ENCODE measurements at regions not wholly inside any gene's neighbourhood (a gene's known extent, or its start where the extent isn't known, plus 50 kb on each side); places are given as distances from the start of the nearest gene placed in this dataset.
"Not testable (repeated sequence)": the region's sequence is repeated elsewhere in the genome, so short reads cannot be mapped to it uniquely, and the experiment has no call there.

DNA sequence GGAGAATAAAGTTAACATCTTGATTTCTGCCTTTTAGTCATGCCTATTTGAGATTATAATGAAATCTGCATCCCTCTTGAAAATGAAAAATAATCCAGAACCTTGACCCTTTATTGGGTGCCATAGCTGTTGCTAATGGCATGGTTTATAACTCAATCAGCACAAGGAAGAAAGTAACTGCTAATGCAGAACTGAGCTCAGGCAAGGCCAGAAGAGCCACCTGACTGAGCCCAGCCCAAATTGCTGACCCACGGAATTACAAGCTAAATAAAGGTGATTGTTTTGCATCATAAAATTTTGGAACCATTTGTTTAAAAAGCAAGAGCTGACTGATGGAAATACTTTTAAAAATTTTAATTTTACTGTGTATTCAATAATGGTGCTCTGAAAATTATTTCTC, 76.4 kb upstream of the TBL1X start:
- no peaks in the 10 kb centered on the region for H3K36me3 ChIP-seq (replicated peaks; ENCODE audit: control insufficient read depth, insufficient read depth, low read length)
- H3K4me3 ChIP-seq (ENCODE audit: insufficient read depth, low read depth, low read length), result no peak overlapping the region
- no peak for DNase-seq
- H3K27me3 ChIP-seq (ENCODE audit: control insufficient read depth, insufficient read depth, low read length), result no peaks in the 10 kb centered on the region

GRCh38 chrX:9390121-9390520, 74.7 kb upstream of the TBL1X start:
- DNase-seq, result no peak
- Histone ChIP-seq H3K4me3 (ENCODE audit: insufficient read depth, low read depth, low read length) (no peak overlapping the region), H3K36me3 (replicated peaks; ENCODE audit: control insufficient read depth, insufficient read depth, low read length) (no peaks in the 10 kb centered on the region)

DNA sequence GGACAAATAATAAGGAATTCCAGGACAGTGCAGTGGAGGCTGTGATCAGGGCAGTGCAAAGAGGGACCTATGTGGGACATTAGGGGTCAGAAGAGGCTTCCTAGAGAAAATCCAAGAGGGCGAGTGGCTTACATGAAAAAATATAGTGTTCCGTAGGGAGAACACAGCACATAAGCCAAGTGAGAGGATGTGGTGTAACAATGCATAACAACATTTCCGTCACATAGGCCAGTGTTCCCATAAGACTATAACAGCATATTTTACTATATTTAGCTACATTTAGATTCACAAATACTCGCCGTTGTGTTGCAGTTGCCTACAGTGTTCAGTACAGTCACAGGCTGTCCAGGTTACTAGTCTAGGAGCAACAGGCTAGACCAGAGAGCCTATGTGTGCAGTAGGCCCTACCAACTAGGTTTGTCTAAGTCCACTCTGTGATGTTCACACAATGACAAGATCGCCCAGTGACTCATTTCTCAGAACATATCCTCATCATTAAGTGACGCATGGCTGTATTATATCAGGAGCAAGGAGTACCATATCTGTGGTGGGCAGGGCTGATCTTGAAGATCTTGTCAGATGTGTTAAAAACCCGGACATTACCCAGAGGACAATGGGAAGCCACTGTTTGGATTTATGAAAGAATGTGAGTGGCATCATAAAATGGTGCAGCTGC, 74.0 kb upstream of the TBL1X start:
- no peak for DNase-seq
- Histone ChIP-seq H3K27me3 (ENCODE audit: control insufficient read depth, insufficient read depth, low read length) (no peaks in the 10 kb centered on the region), H3K36me3 (replicated peaks; ENCODE audit: control insufficient read depth, insufficient read depth, low read length) (no peaks in the 10 kb centered on the region), H3K4me3 (ENCODE audit: insufficient read depth, low read depth, low read length) (no peak overlapping the region)

More at GRCh38 chrX:9390121-9390520, 74.7 kb upstream of the TBL1X start:
- no peaks in the 10 kb centered on the region for H3K27me3 ChIP-seq (ENCODE audit: control insufficient read depth, insufficient read depth, low read length)

DNA sequence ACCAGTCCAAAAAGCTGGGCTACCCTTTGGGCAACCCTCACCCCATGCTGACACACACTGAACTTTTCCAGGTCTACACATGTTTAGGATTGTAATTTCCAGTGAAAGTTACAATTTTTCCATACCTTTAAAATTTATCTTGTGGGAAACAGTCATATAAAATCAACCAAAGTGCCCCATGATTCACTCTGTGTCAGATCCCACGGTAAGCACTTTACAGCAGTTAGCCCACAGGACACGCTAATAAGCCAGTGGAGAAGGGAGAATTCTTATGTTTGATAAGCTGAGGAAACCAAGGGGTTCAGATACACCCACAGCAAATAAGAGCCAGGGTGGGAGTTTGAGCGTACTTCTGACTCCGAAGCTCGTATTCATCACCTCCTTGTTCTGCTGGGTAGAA, 72.4 kb upstream of the TBL1X start:
- DNase-seq, result no peak
- Histone ChIP-seq H3K4me3 (ENCODE audit: insufficient read depth, low read depth, low read length) (no peak overlapping the region), H3K36me3 (replicated peaks; ENCODE audit: control insufficient read depth, insufficient read depth, low read length) (no peaks in the 10 kb centered on the region), H3K27me3 (ENCODE audit: control insufficient read depth, insufficient read depth, low read length) (no peaks in the 10 kb centered on the region)

GRCh38 chrX:9393571-9393970, 71.3 kb upstream of the TBL1X start:
- DNase-seq, result no peak
- Histone ChIP-seq H3K36me3 (replicated peaks; ENCODE audit: control insufficient read depth, insufficient read depth, low read length) (no peaks in the 10 kb centered on the region), H3K4me3 (ENCODE audit: insufficient read depth, low read depth, low read length) (no peak overlapping the region), H3K27me3 (ENCODE audit: control insufficient read depth, insufficient read depth, low read length) (no peaks in the 10 kb centered on the region)

DNA sequence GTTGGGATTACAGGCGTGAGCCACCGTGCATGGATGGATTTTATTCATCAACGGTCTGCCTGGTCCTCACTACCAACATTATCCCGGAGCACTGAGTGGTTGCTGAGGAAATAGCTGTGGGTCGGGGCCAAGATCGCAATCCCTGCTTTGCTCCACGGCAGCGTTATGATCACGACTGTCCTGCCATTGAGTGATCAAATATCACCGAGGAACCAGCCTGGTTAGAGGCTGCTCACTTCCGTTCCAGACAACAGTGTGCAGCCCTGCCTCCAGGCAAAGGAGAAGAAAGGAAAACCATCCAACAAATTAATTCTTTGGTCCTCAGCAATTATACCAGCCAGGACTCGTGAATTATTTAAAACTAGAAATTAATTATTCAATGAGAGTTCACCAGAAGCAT, 70.6 kb upstream of the TBL1X start:
- Histone ChIP-seq H3K36me3 (replicated peaks; ENCODE audit: control insufficient read depth, insufficient read depth, low read length) (no peaks in the 10 kb centered on the region), H3K4me3 (ENCODE audit: insufficient read depth, low read depth, low read length) (no peak overlapping the region), H3K27me3 (ENCODE audit: control insufficient read depth, insufficient read depth, low read length) (no peaks in the 10 kb centered on the region)
- no peak for DNase-seq

DNA sequence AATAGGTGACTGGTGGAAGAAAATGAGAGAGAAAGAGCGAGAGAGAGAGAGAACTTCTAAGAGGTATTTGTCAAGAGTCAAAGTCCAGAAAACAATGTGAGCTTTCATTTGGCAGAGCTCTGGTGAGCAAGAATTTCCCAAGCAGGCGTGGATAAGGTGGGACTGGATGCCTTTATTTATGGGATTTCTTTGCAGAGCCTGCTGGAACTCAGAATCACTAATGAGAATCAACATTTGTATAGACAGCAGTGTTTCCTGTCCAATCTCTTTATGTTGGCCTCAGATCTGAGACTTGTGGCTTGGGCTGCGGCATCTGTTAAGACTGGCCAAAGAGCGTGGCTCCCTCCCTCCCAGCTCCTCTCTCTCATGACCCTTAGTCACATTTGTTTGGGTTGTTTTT, 67.9 kb upstream of the TBL1X start:
- Histone ChIP-seq H3K27me3 (ENCODE audit: control insufficient read depth, insufficient read depth, low read length) (no peaks in the 10 kb centered on the region), H3K36me3 (replicated peaks; ENCODE audit: control insufficient read depth, insufficient read depth, low read length) (no peaks in the 10 kb centered on the region), H3K4me3 (ENCODE audit: insufficient read depth, low read depth, low read length) (no peak overlapping the region)
- no peak for DNase-seq

- DNase-seq, result no peak
- Histone ChIP-seq H3K27me3 (ENCODE audit: control insufficient read depth, insufficient read depth, low read length) (no peaks in the 10 kb centered on the region), H3K4me3 (ENCODE audit: insufficient read depth, low read depth, low read length) (no peak overlapping the region), H3K36me3 (replicated peaks; ENCODE audit: control insufficient read depth, insufficient read depth, low read length) (no peaks in the 10 kb centered on the region)
These were observed 63.8 kb upstream of the TBL1X start for GRCh38 chrX:9401051-9401450.

GRCh38 chrX:9403374-9403773, 61.5 kb upstream of the TBL1X start:
- DNase-seq, result no peak
- Histone ChIP-seq H3K27me3 (ENCODE audit: control insufficient read depth, insufficient read depth, low read length) (no peaks in the 10 kb centered on the region), H3K4me3 (ENCODE audit: insufficient read depth, low read depth, low read length) (no peak overlapping the region), H3K36me3 (replicated peaks; ENCODE audit: control insufficient read depth, insufficient read depth, low read length) (no peaks in the 10 kb centered on the region)

- not testable (repeated sequence) for DNase-seq
These were observed 59.2 kb upstream of the TBL1X start for GRCh38 chrX:9405635-9406034.

DNA sequence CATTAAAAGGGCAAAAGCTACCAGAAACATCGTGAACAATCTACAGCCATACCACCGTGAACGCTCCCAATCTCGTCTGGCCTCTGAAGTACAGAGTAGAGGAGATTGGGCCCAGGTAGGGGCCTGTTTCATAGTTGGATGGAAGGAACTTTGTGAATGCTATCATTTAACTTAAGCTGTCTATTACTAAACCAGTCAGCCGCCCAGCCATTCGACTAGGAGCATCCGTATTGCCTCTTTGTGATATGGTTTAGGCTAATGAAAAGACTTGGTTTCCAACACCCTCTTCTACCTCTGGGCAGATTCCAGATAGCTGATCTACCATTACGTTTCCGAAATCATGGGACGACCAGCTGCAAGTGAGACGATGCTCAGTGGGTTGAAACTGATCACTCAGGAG, 54.0 kb upstream of the TBL1X start:
- not testable (repeated sequence) for H3K36me3 ChIP-seq (replicated peaks; ENCODE audit: control insufficient read depth, insufficient read depth, low read length); H3K27me3 ChIP-seq (ENCODE audit: control insufficient read depth, insufficient read depth, low read length); DNase-seq; H3K4me3 ChIP-seq (ENCODE audit: insufficient read depth, low read depth, low read length)

More at GRCh38 chrX:9405635-9406034, 59.2 kb upstream of the TBL1X start:
- H3K27me3 ChIP-seq (ENCODE audit: control insufficient read depth, insufficient read depth, low read length); H3K36me3 ChIP-seq (replicated peaks; ENCODE audit: control insufficient read depth, insufficient read depth, low read length); H3K4me3 ChIP-seq (ENCODE audit: insufficient read depth, low read depth, low read length): not testable (repeated sequence)

GRCh38 chrX:9411682-9412081, 53.2 kb upstream of the TBL1X start:
- not testable (repeated sequence) for H3K27me3 ChIP-seq (ENCODE audit: control insufficient read depth, insufficient read depth, low read length); H3K36me3 ChIP-seq (replicated peaks; ENCODE audit: control insufficient read depth, insufficient read depth, low read length); H3K4me3 ChIP-seq (ENCODE audit: insufficient read depth, low read depth, low read length); DNase-seq

- H3K27me3 ChIP-seq (ENCODE audit: control insufficient read depth, insufficient read depth, low read length), result no peaks in the 10 kb centered on the region
- H3K4me3 ChIP-seq (ENCODE audit: insufficient read depth, low read depth, low read length), result no peak overlapping the region
- DNase-seq, result no peak
- H3K36me3 ChIP-seq (replicated peaks; ENCODE audit: control insufficient read depth, insufficient read depth, low read length), result no peaks in the 10 kb centered on the region
These were observed 50.4 kb upstream of the TBL1X start for GRCh38 chrX:9414416-9414815.

Measured in H7 (cell line).